Spleen (tissue), 11 donors: ENCODE measurements at regions not wholly inside any gene's neighbourhood (a gene's known extent, or its start where the extent isn't known, plus 50 kb on each side); places are given as distances from the start of the nearest gene placed in this dataset.

ENCODE experiments used
- DNase-seq: peaks from one replicate; pipeline ENCODE4 v3.0.0-alpha.2; 2020
- H3K27ac ChIP-seq, 8 donors: fragments of 200-600 bp; sonication (generic) in 7 of 8; 1 replicate in 4 of 8; 2 replicates in 4 of 8; pipeline versions ENCODE4 v1.5.0 to v1.8.0; 2016 to 2021; ENCODE audit warnings: inconsistent platforms in 4 of 8, mild to moderate bottlenecking in 4 of 8, moderate library complexity in 1 of 8
- H3K27me3 ChIP-seq, 7 donors: fragments of 200-600 bp; sonication (generic) in 6 of 7; replicated peaks in 1 of 7; 1 replicate in 4 of 7; 2 replicates in 3 of 7; pipeline versions ENCODE4 v1.5.0 to v1.8.0; 2016 to 2021; ENCODE audit warnings: inconsistent platforms in 3 of 7, mild to moderate bottlenecking in 1 of 7
- H3K36me3 ChIP-seq, 6 donors: fragments of 200-600 bp; sonication (generic) in 5 of 6; 1 replicate in 4 of 6; 2 replicates in 2 of 6; pipeline versions ENCODE4 v1.5.0 to v1.8.0; 2016 to 2021; ENCODE audit warnings: inconsistent platforms in 2 of 6
- H3K4me1 ChIP-seq, 6 donors: fragments of 200-600 bp; sonication (generic) in 5 of 6; 1 replicate in 3 of 6; 2 replicates in 3 of 6; pipeline versions ENCODE4 v1.5.0 to v1.8.0; 2016 to 2021; ENCODE audit warnings: inconsistent platforms in 3 of 6
- H3K4me3 ChIP-seq, 8 donors: fragments of 200-600 bp; sonication (generic) in 7 of 8; 1 replicate in 4 of 8; 2 replicates in 4 of 8; pipeline versions ENCODE4 v1.5.0 to v1.8.0; 2016 to 2021; ENCODE audit warnings: inconsistent platforms in 4 of 8, mild to moderate bottlenecking in 4 of 8, moderate library complexity in 2 of 8
- H3K9me3 ChIP-seq, 8 donors: fragments of 200-600 bp; sonication (generic) in 7 of 8; 1 replicate in 4 of 8; 2 replicates in 4 of 8; pipeline versions ENCODE4 v1.5.0 to v1.8.0; 2016 to 2021; ENCODE audit warnings: inconsistent platforms in 4 of 8
- POLR2A ChIP-seq, 3 donors: fragments of 450-650 bp; IDR thresholded peaks; one replicate each; pipeline ENCODE4 v1.5.1; 2017; ENCODE audit warnings: antibody characterized with exemption in 3 of 3, mild to moderate bottlenecking in 1 of 3
- POLR2AphosphoS5 ChIP-seq, 3 donors: sonication (generic); formaldehyde crosslinking; IDR thresholded peaks; one replicate each; pipeline ENCODE4 v1.5.1; 2017; ENCODE audit warnings: antibody characterized with exemption in 3 of 3
- WGBS, 5 donors: extraction: QIAGEN DNeasy Blood & Tissue Kit in 3 of 5; methylation state at CpG; one replicate each; pipeline versions ENCODE4 v1.1.5 to v1.1.7; 2013 to 2018; 5-methylcytosine and 5-hydroxymethylcytosine counted together
- intact Hi-C: fragments of 100-400 bp; cut with DNase I; formaldehyde crosslinking; loops from one replicate; pipeline ENCODE4 v1.15.0; 2023; ENCODE audit warnings: low total_unique reads
- TF ChIP-seq, protein P1 (sequence below), 11 experiments: fragments of 200-600 bp in 7 of 11; fragments of 450-650 bp in 4 of 11; sonication (generic) in 4 of 11; IDR thresholded peaks in 8 of 11; conservative IDR thresholded peaks in 3 of 11; 1 replicate in 7 of 11; 2 replicates in 4 of 11; pipeline versions ENCODE4 v1.4.0 to v1.8.0; 2016 to 2021; ENCODE audit warnings: antibody characterized with exemption in 11 of 11, inconsistent platforms in 4 of 11, mild to moderate bottlenecking in 1 of 11
- donor health status: healthy with polysubstance abuse.
- donor health status: DM: no; HTN: no; CAD: no; lungs with moderate emphysema.
- donor health status: DM: no; HTN: no; CAD: no.
- donor health status: Bipolar disorder and iron deficiency.
- donor health status: healthy.
- donor health status: DM: no; HTN: no; CAD: no.
- donor health status: DM: yes; HTN: yes; CAD: no.

DNA sequence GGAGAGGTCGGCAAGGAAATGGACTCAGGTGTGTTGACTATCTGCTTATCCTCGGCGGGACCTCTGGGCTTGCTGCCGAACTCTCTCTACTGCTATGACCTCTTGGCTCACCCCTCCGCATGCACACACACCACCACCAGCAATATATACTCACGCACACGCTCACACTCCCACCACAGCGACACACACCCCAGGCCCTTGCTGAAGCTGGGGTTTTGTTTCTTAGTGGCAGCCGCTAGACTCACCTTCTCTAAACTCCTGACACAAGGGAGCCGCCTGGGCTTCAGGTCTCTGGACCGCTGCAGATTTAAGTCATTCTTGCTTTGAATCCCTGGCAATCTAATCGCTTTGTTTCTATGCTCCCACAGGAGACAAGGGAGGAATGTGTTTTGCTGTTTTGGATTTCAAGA is 59.4 kb upstream of the BACH2 start:
- H3K36me3 ChIP-seq, result no peaks in the 10 kb centered on the region
- no peak overlapping the region for H3K27ac ChIP-seq
- H3K9me3 ChIP-seq, result no peaks in the 10 kb centered on the region
- intact Hi-C loops, result no loop called here
- H3K4me3 ChIP-seq, result no peak overlapping the region
- whole genome bisulfite sequencing, 5 donors, result 77 to 86% (median 85%) methylated on average over 12 of the region's 12 CpGs
- TF ChIP-seq, protein P1, sequence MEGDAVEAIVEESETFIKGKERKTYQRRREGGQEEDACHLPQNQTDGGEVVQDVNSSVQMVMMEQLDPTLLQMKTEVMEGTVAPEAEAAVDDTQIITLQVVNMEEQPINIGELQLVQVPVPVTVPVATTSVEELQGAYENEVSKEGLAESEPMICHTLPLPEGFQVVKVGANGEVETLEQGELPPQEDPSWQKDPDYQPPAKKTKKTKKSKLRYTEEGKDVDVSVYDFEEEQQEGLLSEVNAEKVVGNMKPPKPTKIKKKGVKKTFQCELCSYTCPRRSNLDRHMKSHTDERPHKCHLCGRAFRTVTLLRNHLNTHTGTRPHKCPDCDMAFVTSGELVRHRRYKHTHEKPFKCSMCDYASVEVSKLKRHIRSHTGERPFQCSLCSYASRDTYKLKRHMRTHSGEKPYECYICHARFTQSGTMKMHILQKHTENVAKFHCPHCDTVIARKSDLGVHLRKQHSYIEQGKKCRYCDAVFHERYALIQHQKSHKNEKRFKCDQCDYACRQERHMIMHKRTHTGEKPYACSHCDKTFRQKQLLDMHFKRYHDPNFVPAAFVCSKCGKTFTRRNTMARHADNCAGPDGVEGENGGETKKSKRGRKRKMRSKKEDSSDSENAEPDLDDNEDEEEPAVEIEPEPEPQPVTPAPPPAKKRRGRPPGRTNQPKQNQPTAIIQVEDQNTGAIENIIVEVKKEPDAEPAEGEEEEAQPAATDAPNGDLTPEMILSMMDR (IDR thresholded peaks at IDR 0.05 in 8 of 11, conservative IDR thresholded peaks at IDR 0.05 in 3 of 11), result no peak
- TF ChIP-seq POLR2AphosphoS5 (IDR thresholded peaks at IDR 0.05) (no peak), POLR2A (IDR thresholded peaks at IDR 0.05) (no peak)
- H3K27me3 ChIP-seq, result no peaks in the 10 kb centered on the region
- DNase-seq, result no peak
- H3K4me1 ChIP-seq, result peaks cover 0 to 11% (median 4%) of the 10 kb centered on the region in 6 donors

DNA sequence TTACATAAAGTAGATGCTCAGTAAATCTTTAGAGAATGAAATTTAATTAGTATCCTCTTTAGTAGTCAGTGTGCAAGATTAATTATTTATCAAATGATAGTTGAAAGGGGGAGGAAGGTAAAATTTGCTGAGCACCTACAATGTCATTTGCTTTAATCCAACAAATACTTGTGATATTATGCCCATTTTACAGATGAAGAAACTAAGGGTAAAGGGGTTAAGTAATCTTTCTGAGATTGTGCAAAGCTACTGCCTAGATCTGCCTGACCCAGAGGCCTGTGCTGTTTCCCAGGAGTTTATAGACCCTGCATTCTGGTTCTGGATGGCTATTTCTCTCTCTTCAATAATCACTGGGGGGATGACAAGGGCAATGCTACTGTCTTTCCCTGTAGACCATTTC is 58.3 kb upstream of the BACH2 start:
- H3K4me3 ChIP-seq, result no peak overlapping the region
- no peak for DNase-seq
- H3K27me3 ChIP-seq, result no peaks in the 10 kb centered on the region
- H3K36me3 ChIP-seq, result no peaks in the 10 kb centered on the region
- no peaks in the 10 kb centered on the region for H3K9me3 ChIP-seq
- TF ChIP-seq POLR2AphosphoS5 (IDR thresholded peaks at IDR 0.05), result no peak
- no peak for TF ChIP-seq POLR2A (IDR thresholded peaks at IDR 0.05)
- TF ChIP-seq, protein P1 (IDR thresholded peaks at IDR 0.05 in 8 of 11, conservative IDR thresholded peaks at IDR 0.05 in 3 of 11), result no peak
- intact Hi-C loops, result no loop called here
- H3K4me1 ChIP-seq, result peaks cover 0 to 22% (median 11%) of the 10 kb centered on the region in 6 donors
- H3K27ac ChIP-seq, result no peak overlapping the region

DNA sequence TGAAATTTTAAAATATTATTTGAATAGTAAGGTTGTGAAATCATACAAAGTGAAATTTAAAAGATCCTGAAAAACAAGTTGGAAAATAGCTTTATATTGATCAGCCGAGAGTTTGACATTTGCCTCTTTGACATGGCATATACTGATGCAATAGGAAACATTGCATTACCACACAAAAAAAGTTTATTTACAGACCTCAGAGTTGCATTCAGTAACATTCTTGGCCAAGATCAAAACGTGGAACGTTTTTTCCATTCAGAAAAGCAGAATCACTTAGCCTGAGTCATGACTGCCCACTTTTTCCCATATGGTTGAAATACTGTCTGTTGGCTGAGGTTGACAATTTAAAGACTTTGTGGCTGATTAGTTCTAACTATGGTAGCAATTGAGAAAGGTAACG is 55.1 kb upstream of the BACH2 start:
- H3K4me1 ChIP-seq, result peaks cover 0 to 22% (median 11%) of the 10 kb centered on the region in 6 donors
- H3K27ac ChIP-seq, result peak overlapping the region in 6 of 8 donors; percentile 23 to 88 (median 71)
- TF ChIP-seq, protein P1 (IDR thresholded peaks at IDR 0.05 in 8 of 11, conservative IDR thresholded peaks at IDR 0.05 in 3 of 11), result no peak
- TF ChIP-seq POLR2AphosphoS5 (IDR thresholded peaks at IDR 0.05) (no peak), POLR2A (IDR thresholded peaks at IDR 0.05) (no peak)
- H3K9me3 ChIP-seq, result no peaks in the 10 kb centered on the region
- no peak for DNase-seq
- no peaks in the 10 kb centered on the region for H3K27me3 ChIP-seq
- intact Hi-C loops, result no loop called here
- 31 to 59% (median 41%) methylated on average over 4 of the region's 4 CpGs for WGBS, 5 donors
- no peaks in the 10 kb centered on the region for H3K36me3 ChIP-seq
- no peak overlapping the region for H3K4me3 ChIP-seq

DNA sequence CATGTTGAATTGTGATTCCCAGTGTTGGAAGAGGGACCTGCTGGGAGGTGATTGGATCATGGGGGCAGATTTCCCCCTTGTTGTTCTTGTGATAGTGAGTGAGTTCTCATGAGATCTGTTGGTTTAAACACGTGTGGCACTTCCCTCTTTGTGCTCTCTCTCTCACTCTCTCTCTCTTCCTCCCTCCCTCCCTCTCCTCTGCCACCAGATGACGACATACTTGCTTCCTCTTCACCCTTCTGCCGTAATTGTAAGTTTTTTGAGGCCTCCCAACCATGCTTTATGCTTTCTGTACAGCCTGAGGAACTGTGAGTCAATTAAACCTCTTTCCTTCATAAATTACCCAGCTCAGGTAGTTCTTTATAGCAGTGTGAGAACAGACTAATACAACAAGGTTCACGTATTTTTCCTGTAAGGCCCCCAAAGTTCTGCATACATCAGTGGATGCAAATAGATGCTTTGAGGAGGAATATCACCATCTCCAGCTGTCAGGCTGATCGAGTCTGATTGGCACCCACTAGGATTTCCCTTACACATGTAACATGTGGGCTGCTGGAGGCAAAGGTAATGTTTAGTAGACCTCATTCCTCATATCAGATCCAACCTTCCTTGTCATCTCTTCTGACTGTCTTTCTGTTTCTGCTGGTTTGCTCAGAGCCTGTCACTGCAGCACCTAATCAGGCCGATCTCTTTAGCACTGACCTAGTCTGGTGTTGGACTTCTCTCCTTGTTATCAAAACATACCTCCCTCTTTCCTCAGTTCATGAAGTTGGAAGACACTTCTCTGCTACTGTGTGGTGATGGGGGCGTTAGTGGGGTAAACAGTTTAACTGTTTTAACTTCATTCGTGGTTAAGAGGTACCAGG is 54.3 kb upstream of the BACH2 start:
- intact Hi-C loops, result no loop called here
- Histone ChIP-seq H3K9me3 (no peaks in the 10 kb centered on the region), H3K4me1 (peaks cover 0 to 22% (median 11%) of the 10 kb centered on the region in 6 donors), H3K27ac (peak overlapping the region; percentile 23 to 88 (median 68)), H3K36me3 (no peaks in the 10 kb centered on the region), H3K4me3 (peak overlapping the region in 1 of 8 donors; percentile 25), H3K27me3 (no peaks in the 10 kb centered on the region)
- no peak for DNase-seq
- 33 to 46% (median 34%) methylated on average over 8 of the region's 8 CpGs for WGBS, 5 donors
- TF ChIP-seq POLR2A (IDR thresholded peaks at IDR 0.05), result no peak
- TF ChIP-seq POLR2AphosphoS5 (IDR thresholded peaks at IDR 0.05), result peak in 1 of 3 donors; percentile 78
